GM12891 (cell line): ENCODE measurements at regions not wholly inside any gene's neighbourhood (a gene's known extent, or its start where the extent isn't known, plus 50 kb on each side); places are given as distances from the start of the nearest gene placed in this dataset.

Experiments used
- PAX5 ChIP-seq: IDR thresholded peaks from 2 replicates; pipeline ENCODE4 v1.6.1; 2011; ENCODE audit warnings: low read length, moderate library complexity, mild to moderate bottlenecking; ENCODE audit not compliant: insufficient read depth, severe bottlenecking
- POLR2A ChIP-seq: IDR thresholded peaks from 2 replicates; pipeline ENCODE4 v1.6.1; 2011; ENCODE audit warnings: low read depth, low read length, control low read depth
- POLR2AphosphoS5 ChIP-seq: IDR thresholded peaks from 2 replicates; pipeline ENCODE4 v1.6.1; 2011; ENCODE audit warnings: low read depth, low read length, control low read depth
- SPI1 ChIP-seq: IDR thresholded peaks from 2 replicates; pipeline ENCODE4 v1.6.1; 2011; ENCODE audit warnings: low read depth, low read length, control low read depth
- TAF1 ChIP-seq: IDR thresholded peaks from 2 replicates; pipeline ENCODE4 v1.6.1; 2011; ENCODE audit warnings: low read depth, low read length, control low read depth

DNA sequence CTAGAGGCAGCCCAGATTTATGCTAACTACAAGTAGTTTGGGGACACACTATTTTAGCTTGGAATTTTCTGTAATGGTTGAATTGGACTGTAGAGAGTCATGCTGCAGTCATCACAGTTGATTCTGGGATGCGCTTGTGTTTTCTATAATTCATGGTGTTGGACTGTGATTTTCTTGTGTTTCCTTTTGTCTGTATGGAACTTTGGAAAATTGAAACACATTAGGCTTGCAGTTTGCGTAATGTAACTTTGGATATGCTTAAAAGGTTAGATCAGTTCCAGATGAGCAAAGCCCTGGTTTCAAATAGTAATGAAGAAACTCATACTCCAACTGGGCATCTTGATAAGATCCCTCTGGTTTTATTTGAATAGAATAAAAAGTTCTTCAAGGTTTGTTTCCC, 502.2 kb downstream of the ARL4A start:
- no peak for TF ChIP-seq POLR2A
- TF ChIP-seq TAF1: no peak
- no peak for TF ChIP-seq POLR2AphosphoS5
- no peak for TF ChIP-seq SPI1
- no peak for TF ChIP-seq PAX5
